Adipocyte (in vitro differentiated cells): ENCODE measurements at regions not wholly inside any gene's neighbourhood (a gene's known extent, or its start where the extent isn't known, plus 50 kb on each side); places are given as distances from the start of the nearest gene placed in this dataset.
A peak's percentile ranks its signal among the peaks of the same experiment; 100 is the strongest.

Experiments used
- DNase-seq: peaks from one replicate; pipeline ENCODE4 v3.0.0-alpha.2; 2015; ENCODE audit warnings: low read depth
- H3K27me3 ChIP-seq: replicated peaks from 2 replicates; pipeline ENCODE4 v1.7.0; 2013; ENCODE audit warnings: mild to moderate bottlenecking, low read length, moderate library complexity; ENCODE audit not compliant: control insufficient read depth, insufficient read depth
- H3K36me3 ChIP-seq: 2 replicates; pipeline ENCODE4 v1.7.0; 2013; ENCODE audit warnings: low read length, mild to moderate bottlenecking, moderate library complexity; ENCODE audit not compliant: control insufficient read depth, insufficient read depth, severe bottlenecking
- H3K4me1 ChIP-seq: 2 replicates; pipeline ENCODE4 v1.7.0; 2013; ENCODE audit warnings: mild to moderate bottlenecking, low read length, moderate library complexity; ENCODE audit not compliant: control insufficient read depth, insufficient read depth
- H3K4me3 ChIP-seq: 2 replicates; pipeline ENCODE4 v1.7.0; 2013; ENCODE audit warnings: mild to moderate bottlenecking, low read length, moderate library complexity
- H3K9ac ChIP-seq: 2 replicates; pipeline ENCODE4 v1.7.0; 2013; ENCODE audit warnings: mild to moderate bottlenecking, low read length, moderate library complexity
- H3K9me3 ChIP-seq: 2 replicates; pipeline ENCODE4 v1.7.0; 2013; ENCODE audit warnings: mild to moderate bottlenecking, low read length, moderate library complexity; ENCODE audit not compliant: control insufficient read depth

GRCh38 chr7:69411466-69411865 lies 186.8 kb upstream of the AUTS2 start:
- Histone ChIP-seq H3K36me3 (no peaks in the 10 kb centered on the region), H3K9ac (no peak overlapping the region), H3K4me3 (no peak overlapping the region), H3K4me1 (no peaks in the 10 kb centered on the region), H3K9me3 (no peaks in the 10 kb centered on the region), H3K27me3 (no peaks in the 10 kb centered on the region)
- DNase-seq, result no peak

- peak; percentile 56 for DNase-seq
- Histone ChIP-seq H3K9me3 (no peaks in the 10 kb centered on the region), H3K4me3 (no peak overlapping the region), H3K36me3 (no peaks in the 10 kb centered on the region), H3K9ac (no peak overlapping the region), H3K27me3 (no peaks in the 10 kb centered on the region), H3K4me1 (no peaks in the 10 kb centered on the region)
Measured at GRCh38 chr7:69412331-69413146, 185.7 kb upstream of the AUTS2 start.

- DNase-seq, result no peak
- Histone ChIP-seq H3K27me3 (no peaks in the 10 kb centered on the region), H3K9ac (no peak overlapping the region), H3K9me3 (no peaks in the 10 kb centered on the region), H3K36me3 (no peaks in the 10 kb centered on the region), H3K4me1 (peaks cover 9% of the 10 kb centered on the region), H3K4me3 (no peak overlapping the region)
Measured at GRCh38 chr7:69414555-69414954, 183.7 kb upstream of the AUTS2 start.

GRCh38 chr7:69418869-69419670 lies 179.2 kb upstream of the AUTS2 start:
- no peaks in the 10 kb centered on the region for H3K36me3 ChIP-seq
- no peaks in the 10 kb centered on the region for H3K27me3 ChIP-seq
- peak; percentile 22 for DNase-seq
- H3K9me3 ChIP-seq, result no peaks in the 10 kb centered on the region
- H3K4me1 ChIP-seq, result peaks cover 28% of the 10 kb centered on the region
- no peak overlapping the region for H3K9ac ChIP-seq
- no peak overlapping the region for H3K4me3 ChIP-seq

- Histone ChIP-seq H3K9me3 (no peaks in the 10 kb centered on the region), H3K4me3 (no peak overlapping the region), H3K36me3 (no peaks in the 10 kb centered on the region), H3K4me1 (peaks cover 28% of the 10 kb centered on the region), H3K9ac (no peak overlapping the region), H3K27me3 (no peaks in the 10 kb centered on the region)
- no peak for DNase-seq
Measured at GRCh38 chr7:69419934-69420333, 178.3 kb upstream of the AUTS2 start.

GRCh38 chr7:69422574-69422985 lies 175.7 kb upstream of the AUTS2 start:
- H3K4me3 ChIP-seq, result no peak overlapping the region
- H3K36me3 ChIP-seq, result no peaks in the 10 kb centered on the region
- no peak overlapping the region for H3K9ac ChIP-seq
- peaks cover 28% of the 10 kb centered on the region for H3K4me1 ChIP-seq
- DNase-seq, result no peak
- H3K27me3 ChIP-seq, result no peaks in the 10 kb centered on the region
- no peaks in the 10 kb centered on the region for H3K9me3 ChIP-seq

GRCh38 chr7:69426705-69427104 lies 171.6 kb upstream of the AUTS2 start:
- Histone ChIP-seq H3K9me3 (no peaks in the 10 kb centered on the region), H3K9ac (no peak overlapping the region), H3K27me3 (no peaks in the 10 kb centered on the region), H3K4me3 (no peak overlapping the region), H3K36me3 (no peaks in the 10 kb centered on the region), H3K4me1 (peaks cover 28% of the 10 kb centered on the region)
- DNase-seq, result no peak

- Histone ChIP-seq H3K27me3 (no peaks in the 10 kb centered on the region), H3K9ac (no peak overlapping the region), H3K9me3 (no peaks in the 10 kb centered on the region), H3K4me1 (peaks cover 16% of the 10 kb centered on the region), H3K4me3 (no peak overlapping the region), H3K36me3 (no peaks in the 10 kb centered on the region)
- no peak for DNase-seq
Measured at GRCh38 chr7:69428089-69428488, 170.2 kb upstream of the AUTS2 start.

- H3K9ac ChIP-seq, result peak overlapping the region; percentile 76
- no peaks in the 10 kb centered on the region for H3K27me3 ChIP-seq
- H3K36me3 ChIP-seq, result no peaks in the 10 kb centered on the region
- H3K4me3 ChIP-seq, result peak overlapping the region; percentile 61
- peaks cover 16% of the 10 kb centered on the region for H3K4me1 ChIP-seq
- no peaks in the 10 kb centered on the region for H3K9me3 ChIP-seq
- peak; percentile 67 for DNase-seq
Measured at GRCh38 chr7:69429911-69430383, 168.3 kb upstream of the AUTS2 start.

- H3K4me1 ChIP-seq, result peaks cover 16% of the 10 kb centered on the region
- H3K9me3 ChIP-seq, result no peaks in the 10 kb centered on the region
- peak overlapping the region; percentile 61 for H3K4me3 ChIP-seq
- peak; percentile 11 for DNase-seq
- no peaks in the 10 kb centered on the region for H3K36me3 ChIP-seq
- peak overlapping the region; percentile 76 for H3K9ac ChIP-seq
- no peaks in the 10 kb centered on the region for H3K27me3 ChIP-seq
Measured at GRCh38 chr7:69430384-69431021, 167.8 kb upstream of the AUTS2 start.

- Histone ChIP-seq H3K9me3 (no peaks in the 10 kb centered on the region), H3K27me3 (no peaks in the 10 kb centered on the region), H3K4me3 (no peak overlapping the region), H3K9ac (no peak overlapping the region), H3K4me1 (peaks cover 16% of the 10 kb centered on the region), H3K36me3 (no peaks in the 10 kb centered on the region)
- no peak for DNase-seq
Measured at GRCh38 chr7:69431626-69432025, 166.6 kb upstream of the AUTS2 start.
